Right lobe of liver (tissue), 4 donors: ENCODE measurements at regions not wholly inside any gene's neighbourhood (a gene's known extent, or its start where the extent isn't known, plus 50 kb on each side); places are given as distances from the start of the nearest gene placed in this dataset.

Source experiments
- POLR2A ChIP-seq: fragments of 450-650 bp; IDR thresholded peaks from one replicate; pipeline ENCODE4 v1.6.1; 2017; ENCODE audit warnings: antibody characterized with exemption, mild to moderate bottlenecking
- TF ChIP-seq, protein P1 (sequence below), 4 donors: fragments of 200-600 bp in 3 of 4; fragments of 450-650 bp in 1 of 4; IDR thresholded peaks; one replicate each; pipeline versions ENCODE4 v1.5.1 to v1.8.0; 2016 to 2022; ENCODE audit warnings: antibody characterized with exemption in 4 of 4, mild to moderate bottlenecking in 2 of 4
- donor health status: DM: no; HTN: no; CAD: no.
- donor health status: DM: no; HTN: no; CAD: no.
- donor health status: DM: no; HTN: yes; CAD: no.

DNA sequence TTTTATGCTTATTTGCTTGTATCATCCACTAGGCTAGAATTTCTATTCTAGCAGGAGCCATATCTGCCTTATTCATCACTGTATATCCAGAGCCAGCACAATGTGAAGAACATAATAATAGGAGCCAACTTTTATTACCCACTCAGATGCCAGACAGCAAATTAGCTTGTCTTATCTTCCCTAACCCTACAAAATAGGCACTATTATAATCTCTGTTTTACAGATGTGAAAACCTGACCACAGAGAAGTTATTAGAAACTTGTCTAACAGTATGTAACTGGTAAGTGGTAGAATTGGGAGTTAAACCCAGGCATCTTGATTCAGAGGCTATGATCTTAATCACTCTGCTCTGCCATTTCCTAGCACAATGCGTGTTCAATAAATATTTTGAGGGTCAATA lies 579.5 kb downstream of the CAAP1 start:
- no peak for TF ChIP-seq POLR2A
- TF ChIP-seq, protein P1, sequence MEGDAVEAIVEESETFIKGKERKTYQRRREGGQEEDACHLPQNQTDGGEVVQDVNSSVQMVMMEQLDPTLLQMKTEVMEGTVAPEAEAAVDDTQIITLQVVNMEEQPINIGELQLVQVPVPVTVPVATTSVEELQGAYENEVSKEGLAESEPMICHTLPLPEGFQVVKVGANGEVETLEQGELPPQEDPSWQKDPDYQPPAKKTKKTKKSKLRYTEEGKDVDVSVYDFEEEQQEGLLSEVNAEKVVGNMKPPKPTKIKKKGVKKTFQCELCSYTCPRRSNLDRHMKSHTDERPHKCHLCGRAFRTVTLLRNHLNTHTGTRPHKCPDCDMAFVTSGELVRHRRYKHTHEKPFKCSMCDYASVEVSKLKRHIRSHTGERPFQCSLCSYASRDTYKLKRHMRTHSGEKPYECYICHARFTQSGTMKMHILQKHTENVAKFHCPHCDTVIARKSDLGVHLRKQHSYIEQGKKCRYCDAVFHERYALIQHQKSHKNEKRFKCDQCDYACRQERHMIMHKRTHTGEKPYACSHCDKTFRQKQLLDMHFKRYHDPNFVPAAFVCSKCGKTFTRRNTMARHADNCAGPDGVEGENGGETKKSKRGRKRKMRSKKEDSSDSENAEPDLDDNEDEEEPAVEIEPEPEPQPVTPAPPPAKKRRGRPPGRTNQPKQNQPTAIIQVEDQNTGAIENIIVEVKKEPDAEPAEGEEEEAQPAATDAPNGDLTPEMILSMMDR (IDR thresholded peaks at IDR 0.05): no peak
